Activated gamma-delta T cell treated with anti-CD3 and anti-CD28 coated beads, Interleukin-2, amount 50 U/mL, for 16 hours (primary cell): ENCODE measurements at regions not wholly inside any gene's neighbourhood (a gene's known extent, or its start where the extent isn't known, plus 50 kb on each side); places are given as distances from the start of the nearest gene placed in this dataset.
"Not testable (repeated sequence)": the region's sequence is repeated elsewhere in the genome, so short reads cannot be mapped to it uniquely, and the experiment has no call there.

Experiments used
- DNase-seq: peaks from one replicate; pipeline ENCODE4 v3.0.0-alpha.2; 2020; ENCODE audit warnings: low read depth

- DNase-seq, result no peak
These were observed 623.5 kb downstream of the EDEM1 start for GRCh38 chr3:5811016-5811415.

GRCh38 chr3:5813521-5813920 is 626.0 kb downstream of the EDEM1 start:
- DNase-seq, result no peak

- no peak for DNase-seq
These were observed 635.3 kb downstream of the EDEM1 start for GRCh38 chr3:5822843-5823242.

- no peak for DNase-seq
These were observed 639.0 kb downstream of the EDEM1 start for GRCh38 chr3:5826467-5826866.

GRCh38 chr3:5828251-5828650 is 640.7 kb downstream of the EDEM1 start:
- no peak for DNase-seq

- DNase-seq, result no peak
These were observed 652.5 kb downstream of the EDEM1 start for GRCh38 chr3:5840056-5840455.

GRCh38 chr3:5841599-5841998 is 654.1 kb downstream of the EDEM1 start:
- DNase-seq, result no peak

- DNase-seq, result no peak
These were observed 658.8 kb downstream of the EDEM1 start for GRCh38 chr3:5846261-5846660.

- DNase-seq, result no peak
These were observed 673.6 kb downstream of the EDEM1 start for GRCh38 chr3:5861151-5861550.

GRCh38 chr3:5874931-5875341 is 687.4 kb downstream of the EDEM1 start:
- no peak for DNase-seq

- DNase-seq, result no peak
These were observed 701.3 kb downstream of the EDEM1 start for GRCh38 chr3:5888851-5889250.

- no peak for DNase-seq
These were observed 701.9 kb downstream of the EDEM1 start for GRCh38 chr3:5889374-5889773.

GRCh38 chr3:5891711-5892110 is 704.2 kb downstream of the EDEM1 start:
- no peak for DNase-seq

- no peak for DNase-seq
These were observed 710.6 kb downstream of the EDEM1 start for GRCh38 chr3:5898106-5898505.

GRCh38 chr3:5899014-5899761 is 711.7 kb downstream of the EDEM1 start:
- DNase-seq, result no peak

GRCh38 chr3:5917932-5918331 is 730.4 kb downstream of the EDEM1 start:
- DNase-seq, result no peak

GRCh38 chr3:5918626-5919025 is 731.1 kb downstream of the EDEM1 start:
- DNase-seq, result no peak

- DNase-seq, result no peak
These were observed 741.5 kb downstream of the EDEM1 start for GRCh38 chr3:5929027-5929426.

GRCh38 chr3:5944061-5944460 is 756.6 kb downstream of the EDEM1 start:
- DNase-seq, result not testable (repeated sequence)

- DNase-seq, result no peak
These were observed 760.6 kb downstream of the EDEM1 start for GRCh38 chr3:5948084-5948483.

- DNase-seq, result no peak
These were observed 763.5 kb downstream of the EDEM1 start for GRCh38 chr3:5951026-5951425.

- no peak for DNase-seq
These were observed 785.1 kb downstream of the EDEM1 start for GRCh38 chr3:5972586-5972985.

GRCh38 chr3:5974630-5975322 is 787.3 kb downstream of the EDEM1 start:
- DNase-seq, result no peak

- DNase-seq, result no peak
These were observed 789.8 kb downstream of the EDEM1 start for GRCh38 chr3:5977331-5977730.
